HFFc6 (cell line): ENCODE measurements at regions not wholly inside any gene's neighbourhood (a gene's known extent, or its start where the extent isn't known, plus 50 kb on each side); places are given as distances from the start of the nearest gene placed in this dataset.

Experiments
- DNase-seq: peaks from one replicate; pipeline ENCODE4 v3.0.0-alpha.2; 2018
- H3K27ac Mint-ChIP-seq: 2 replicates; pipeline ENCODE4 v1.8.0; 2020; ENCODE audit warnings: mild to moderate bottlenecking, mixed read lengths
- H3K27me3 Mint-ChIP-seq: 2 replicates; pipeline ENCODE4 v1.8.0; 2021; ENCODE audit warnings: mild to moderate bottlenecking, moderate library complexity, mixed read lengths; ENCODE audit not compliant: insufficient read depth
- H3K36me3 Mint-ChIP-seq: 2 replicates; pipeline ENCODE4 v1.8.0; 2021; ENCODE audit warnings: low read depth, mixed read lengths
- H3K4me1 Mint-ChIP-seq: 2 replicates; pipeline ENCODE4 v1.8.0; 2020; ENCODE audit warnings: low read depth, mixed read lengths
- H3K4me3 Mint-ChIP-seq: 2 replicates; pipeline ENCODE4 v1.8.0; 2020; ENCODE audit warnings: mild to moderate bottlenecking, moderate library complexity, mixed read lengths
- H3K9me3 Mint-ChIP-seq: 2 replicates; pipeline ENCODE4 v1.8.0; 2020; ENCODE audit warnings: mild to moderate bottlenecking, mixed read lengths
- TF ChIP-seq, protein P1 (sequence below): fragments of 200-600 bp; sonication (generic); IDR thresholded peaks from 2 replicates; pipeline ENCODE4 v1.5.0; 2021; ENCODE audit warnings: antibody characterized with exemption, mild to moderate bottlenecking

- DNase-seq: no peak
- H3K9me3 Mint-ChIP-seq: peaks cover 77% of the 10 kb centered on the region
- no peaks in the 10 kb centered on the region for H3K4me1 Mint-ChIP-seq
- no peak overlapping the region for H3K27ac Mint-ChIP-seq
- H3K36me3 Mint-ChIP-seq: no peaks in the 10 kb centered on the region
- H3K4me3 Mint-ChIP-seq: no peak overlapping the region
- H3K27me3 Mint-ChIP-seq: peaks cover 1% of the 10 kb centered on the region; the same call in 1 of the 2 replicates
- TF ChIP-seq, protein P1, sequence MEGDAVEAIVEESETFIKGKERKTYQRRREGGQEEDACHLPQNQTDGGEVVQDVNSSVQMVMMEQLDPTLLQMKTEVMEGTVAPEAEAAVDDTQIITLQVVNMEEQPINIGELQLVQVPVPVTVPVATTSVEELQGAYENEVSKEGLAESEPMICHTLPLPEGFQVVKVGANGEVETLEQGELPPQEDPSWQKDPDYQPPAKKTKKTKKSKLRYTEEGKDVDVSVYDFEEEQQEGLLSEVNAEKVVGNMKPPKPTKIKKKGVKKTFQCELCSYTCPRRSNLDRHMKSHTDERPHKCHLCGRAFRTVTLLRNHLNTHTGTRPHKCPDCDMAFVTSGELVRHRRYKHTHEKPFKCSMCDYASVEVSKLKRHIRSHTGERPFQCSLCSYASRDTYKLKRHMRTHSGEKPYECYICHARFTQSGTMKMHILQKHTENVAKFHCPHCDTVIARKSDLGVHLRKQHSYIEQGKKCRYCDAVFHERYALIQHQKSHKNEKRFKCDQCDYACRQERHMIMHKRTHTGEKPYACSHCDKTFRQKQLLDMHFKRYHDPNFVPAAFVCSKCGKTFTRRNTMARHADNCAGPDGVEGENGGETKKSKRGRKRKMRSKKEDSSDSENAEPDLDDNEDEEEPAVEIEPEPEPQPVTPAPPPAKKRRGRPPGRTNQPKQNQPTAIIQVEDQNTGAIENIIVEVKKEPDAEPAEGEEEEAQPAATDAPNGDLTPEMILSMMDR: no peak
Observed at GRCh38 chr3:1774597-1774996, 324.1 kb upstream of the CNTN4 start.

DNA sequence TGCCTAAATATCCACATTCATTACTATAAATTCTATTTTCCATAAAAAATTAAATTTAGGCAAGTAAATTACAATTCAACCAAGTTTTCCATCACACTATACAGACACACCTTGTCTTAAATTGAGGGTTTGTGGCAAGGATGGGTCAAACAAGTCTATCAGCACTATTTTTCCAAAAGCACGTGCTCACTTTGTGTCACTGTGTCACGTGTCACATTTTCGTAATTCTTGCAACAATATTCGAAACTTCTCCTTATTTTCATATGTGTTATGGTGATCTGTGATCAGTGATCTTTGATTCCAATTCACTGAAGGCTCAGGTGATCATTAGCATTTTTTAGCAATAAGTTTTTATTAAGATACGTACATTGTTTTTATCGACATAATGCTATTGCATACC is 323.3 kb upstream of the CNTN4 start:
- Mint-ChIP-seq H3K27ac (no peak overlapping the region), H3K4me3 (no peak overlapping the region), H3K9me3 (peaks cover 76% of the 10 kb centered on the region), H3K4me1 (no peaks in the 10 kb centered on the region), H3K27me3 (peaks cover 1% of the 10 kb centered on the region; the same call in 1 of the 2 replicates), H3K36me3 (no peaks in the 10 kb centered on the region)
- DNase-seq: no peak
- TF ChIP-seq, protein P1: no peak

DNA sequence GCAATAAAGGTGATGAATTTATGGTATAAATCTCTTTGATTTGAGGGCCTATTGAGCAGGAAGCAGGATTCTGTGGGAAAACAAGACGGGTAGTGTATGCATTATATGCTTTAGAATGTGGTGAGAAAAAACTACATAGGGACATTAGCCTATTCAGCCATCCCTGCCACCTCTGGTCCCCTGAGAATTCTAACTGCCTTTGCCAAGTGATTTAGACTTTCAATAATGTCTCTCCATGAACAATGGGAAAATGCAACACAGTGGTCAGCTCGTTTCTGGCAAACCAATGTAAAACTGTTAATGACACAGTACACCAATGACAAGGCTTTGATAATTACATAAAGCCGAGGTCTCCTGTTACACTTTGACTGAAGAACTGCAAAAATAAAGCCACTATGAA is 314.7 kb upstream of the CNTN4 start:
- no peak for DNase-seq
- Mint-ChIP-seq H3K9me3 (peaks cover 35% of the 10 kb centered on the region), H3K27me3 (no peaks in the 10 kb centered on the region), H3K27ac (no peak overlapping the region), H3K4me3 (no peak overlapping the region), H3K4me1 (no peaks in the 10 kb centered on the region), H3K36me3 (no peaks in the 10 kb centered on the region)
- TF ChIP-seq, protein P1: no peak

GRCh38 chr3:1787094-1787493 is 311.6 kb upstream of the CNTN4 start:
- Mint-ChIP-seq H3K27ac (no peak overlapping the region), H3K4me3 (no peak overlapping the region), H3K9me3 (peaks cover 33% of the 10 kb centered on the region), H3K36me3 (no peaks in the 10 kb centered on the region), H3K4me1 (no peaks in the 10 kb centered on the region), H3K27me3 (no peaks in the 10 kb centered on the region)
- TF ChIP-seq, protein P1: no peak
- DNase-seq: no peak

DNA sequence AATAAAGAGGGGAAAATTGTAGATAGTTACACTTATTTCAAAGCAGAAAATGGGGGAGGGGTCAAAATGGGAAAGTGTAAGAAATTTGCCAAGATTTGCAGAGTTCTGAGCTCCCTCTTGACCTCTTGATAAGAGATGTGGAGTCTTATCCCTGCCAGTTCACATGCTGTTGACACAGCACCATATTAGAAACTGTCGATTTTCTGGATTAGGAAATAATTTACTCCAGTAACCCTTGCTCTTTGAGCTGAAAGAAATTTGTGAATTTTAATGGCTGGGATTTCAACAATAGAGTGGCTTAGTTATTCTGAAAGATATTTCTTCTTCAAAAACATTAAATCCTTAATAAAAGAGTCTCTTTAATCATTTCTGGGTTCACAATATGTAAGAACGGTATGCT is 306.2 kb upstream of the CNTN4 start:
- no peak overlapping the region for H3K4me3 Mint-ChIP-seq
- H3K9me3 Mint-ChIP-seq: peaks cover 30% of the 10 kb centered on the region
- no peak for DNase-seq
- H3K27me3 Mint-ChIP-seq: no peaks in the 10 kb centered on the region; the same call in 1 of the 2 replicates
- no peak overlapping the region for H3K27ac Mint-ChIP-seq
- TF ChIP-seq, protein P1: no peak
- no peaks in the 10 kb centered on the region for H3K4me1 Mint-ChIP-seq
- no peaks in the 10 kb centered on the region for H3K36me3 Mint-ChIP-seq
